Activated CD4-positive, alpha-beta memory T cell treated with anti-CD3 and anti-CD28 coated beads for 36 hours (primary cell): ENCODE measurements at regions not wholly inside any gene's neighbourhood (a gene's known extent, or its start where the extent isn't known, plus 50 kb on each side); places are given as distances from the start of the nearest gene placed in this dataset.

Experiments
- CTCF ChIA-PET: fragments of 350-600 bp; sonication (Branson Sonifier 250); formaldehyde crosslinking; loops from one replicate; lab custom pipeline; 2021; ENCODE audit warnings: antibody characterized with exemption, inconsistent platforms; lab: Charles Lee
- POLR2A ChIA-PET: fragments of 350-600 bp; sonication (Branson Sonifier 250); formaldehyde crosslinking; loops from one replicate; lab custom pipeline; 2021; ENCODE audit warnings: antibody characterized with exemption; lab: Charles Lee
- DNase-seq: peaks from one replicate; pipeline ENCODE4 v3.0.0-alpha.2; 2020
- H3K27ac Mint-ChIP-seq: one replicate; pipeline ENCODE4 v1.8.0; 2021; ENCODE audit warnings: mixed read lengths
- H3K27me3 Mint-ChIP-seq: one replicate; pipeline ENCODE4 v1.8.0; 2021; ENCODE audit warnings: mixed read lengths
- H3K36me3 Mint-ChIP-seq: one replicate; pipeline ENCODE4 v1.8.0; 2021; ENCODE audit warnings: mixed read lengths
- H3K4me1 Mint-ChIP-seq: one replicate; pipeline ENCODE4 v1.8.0; 2021; ENCODE audit warnings: low read depth, mixed read lengths
- H3K4me3 Mint-ChIP-seq: one replicate; pipeline ENCODE4 v1.8.0; 2021; ENCODE audit warnings: mild to moderate bottlenecking, mixed read lengths
- H3K9me3 Mint-ChIP-seq: one replicate; pipeline ENCODE4 v1.8.0; 2021; ENCODE audit warnings: mixed read lengths
- intact Hi-C: fragments of 100-400 bp; cut with micrococcal nuclease; formaldehyde crosslinking; loops from one replicate; pipeline ENCODE4 v1.15.1; 2023

DNA sequence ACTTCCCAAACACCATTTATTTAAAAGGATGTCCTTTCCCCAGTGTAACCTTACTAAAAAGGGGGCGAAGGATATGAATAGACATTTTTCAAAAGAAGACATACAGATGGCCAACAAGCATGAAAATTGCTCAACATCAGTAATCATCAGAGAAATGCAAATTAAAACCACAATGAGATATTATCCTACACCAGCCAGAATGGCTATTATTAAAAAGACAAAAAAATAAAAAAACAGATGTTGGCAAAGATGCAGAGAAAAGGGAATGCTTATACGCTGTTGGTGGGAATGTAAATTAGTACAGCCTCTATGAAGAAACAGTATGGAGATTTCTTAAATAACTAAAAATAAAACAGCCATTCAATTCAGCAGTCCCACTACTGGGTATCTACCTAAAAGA, 142.3 kb upstream of the NT5C1B start:
- POLR2A ChIA-PET: no interaction called here

GRCh38 chr2:18724371-18725145, 135.2 kb upstream of the NT5C1B start:
- POLR2A ChIA-PET: no interaction called here
- H3K27me3 Mint-ChIP-seq: no peaks in the 10 kb centered on the region
- H3K4me1 Mint-ChIP-seq: no peaks in the 10 kb centered on the region
- no peaks in the 10 kb centered on the region for H3K9me3 Mint-ChIP-seq
- intact Hi-C loops: no loop called here
- no peak for DNase-seq
- no peak overlapping the region for H3K27ac Mint-ChIP-seq
- peaks cover 1% of the 10 kb centered on the region for H3K36me3 Mint-ChIP-seq
- CTCF ChIA-PET: no interaction called here
- H3K4me3 Mint-ChIP-seq: no peak overlapping the region

More for the DNA sequence above, 142.3 kb upstream of the NT5C1B start:
- H3K4me3 Mint-ChIP-seq: no peak overlapping the region
- CTCF ChIA-PET: no interaction called here
- H3K36me3 Mint-ChIP-seq: peaks cover 6% of the 10 kb centered on the region
- peaks cover 39% of the 10 kb centered on the region for H3K9me3 Mint-ChIP-seq
- H3K4me1 Mint-ChIP-seq: no peaks in the 10 kb centered on the region
- intact Hi-C loops: no loop called here
- no peak for DNase-seq
- H3K27ac Mint-ChIP-seq: no peak overlapping the region
- no peaks in the 10 kb centered on the region for H3K27me3 Mint-ChIP-seq

- intact Hi-C loops: no loop called here
- H3K27me3 Mint-ChIP-seq: no peaks in the 10 kb centered on the region
- no peaks in the 10 kb centered on the region for H3K9me3 Mint-ChIP-seq
- H3K4me1 Mint-ChIP-seq: no peaks in the 10 kb centered on the region
- no peak overlapping the region for H3K4me3 Mint-ChIP-seq
- CTCF ChIA-PET: no interaction called here
- POLR2A ChIA-PET: no interaction called here
- DNase-seq: no peak
- no peak overlapping the region for H3K27ac Mint-ChIP-seq
- H3K36me3 Mint-ChIP-seq: no peaks in the 10 kb centered on the region
Measured at GRCh38 chr2:18723219-18723618, 133.8 kb upstream of the NT5C1B start.

GRCh38 chr2:18722101-18722500, 132.7 kb upstream of the NT5C1B start:
- intact Hi-C loops: no loop called here
- CTCF ChIA-PET: no interaction called here
- no peak for DNase-seq
- H3K36me3 Mint-ChIP-seq: no peaks in the 10 kb centered on the region
- H3K27me3 Mint-ChIP-seq: no peaks in the 10 kb centered on the region
- H3K9me3 Mint-ChIP-seq: no peaks in the 10 kb centered on the region
- no peaks in the 10 kb centered on the region for H3K4me1 Mint-ChIP-seq
- H3K4me3 Mint-ChIP-seq: no peak overlapping the region
- H3K27ac Mint-ChIP-seq: no peak overlapping the region
- POLR2A ChIA-PET: no interaction called here

DNA sequence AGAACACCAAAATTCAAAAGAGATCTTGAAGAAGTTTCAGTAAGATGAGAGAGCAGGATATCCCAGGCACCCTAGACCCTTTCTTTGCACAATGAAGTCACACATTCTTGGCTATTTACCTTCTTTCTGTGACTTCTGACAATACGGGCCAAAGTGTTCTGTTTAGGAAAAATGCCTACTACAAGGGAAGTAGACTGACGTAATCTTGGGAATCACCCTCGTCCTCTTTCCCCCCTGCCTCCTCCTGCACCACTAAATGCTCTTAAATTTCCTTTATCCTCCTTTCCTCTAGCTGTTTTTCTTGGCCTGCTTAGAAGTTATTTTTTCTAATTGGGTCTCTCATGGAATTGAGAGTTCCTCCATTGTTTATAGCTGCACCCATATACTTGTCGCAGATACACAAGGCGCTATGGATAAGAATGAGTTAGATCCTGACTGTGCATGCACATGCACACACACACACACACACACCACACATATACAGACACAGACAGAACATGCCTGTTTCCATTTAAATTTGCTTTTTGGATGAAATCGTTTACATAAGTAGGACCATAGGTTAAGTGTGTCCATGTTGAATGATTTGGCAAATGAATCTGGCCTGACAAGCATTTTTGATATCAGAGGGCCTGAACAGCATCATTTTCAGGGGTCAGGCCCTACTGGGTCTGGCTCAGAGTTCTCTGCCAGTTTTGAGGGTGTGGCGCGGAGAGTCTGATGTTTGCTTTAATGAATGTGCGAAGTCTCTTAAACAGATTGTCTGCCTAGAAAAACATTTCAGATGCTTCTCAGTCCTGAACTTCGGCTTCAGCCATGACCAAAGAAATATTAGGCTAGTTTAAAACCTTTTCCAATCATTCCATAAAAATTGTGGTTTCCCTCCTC, 131.9 kb upstream of the NT5C1B start:
- no peak for DNase-seq
- H3K27ac Mint-ChIP-seq: no peak overlapping the region
- H3K27me3 Mint-ChIP-seq: no peaks in the 10 kb centered on the region
- POLR2A ChIA-PET: no interaction called here
- no peak overlapping the region for H3K4me3 Mint-ChIP-seq
- no peaks in the 10 kb centered on the region for H3K4me1 Mint-ChIP-seq
- CTCF ChIA-PET: no interaction called here
- no peaks in the 10 kb centered on the region for H3K36me3 Mint-ChIP-seq
- H3K9me3 Mint-ChIP-seq: no peaks in the 10 kb centered on the region
- intact Hi-C loops: no loop called here

DNA sequence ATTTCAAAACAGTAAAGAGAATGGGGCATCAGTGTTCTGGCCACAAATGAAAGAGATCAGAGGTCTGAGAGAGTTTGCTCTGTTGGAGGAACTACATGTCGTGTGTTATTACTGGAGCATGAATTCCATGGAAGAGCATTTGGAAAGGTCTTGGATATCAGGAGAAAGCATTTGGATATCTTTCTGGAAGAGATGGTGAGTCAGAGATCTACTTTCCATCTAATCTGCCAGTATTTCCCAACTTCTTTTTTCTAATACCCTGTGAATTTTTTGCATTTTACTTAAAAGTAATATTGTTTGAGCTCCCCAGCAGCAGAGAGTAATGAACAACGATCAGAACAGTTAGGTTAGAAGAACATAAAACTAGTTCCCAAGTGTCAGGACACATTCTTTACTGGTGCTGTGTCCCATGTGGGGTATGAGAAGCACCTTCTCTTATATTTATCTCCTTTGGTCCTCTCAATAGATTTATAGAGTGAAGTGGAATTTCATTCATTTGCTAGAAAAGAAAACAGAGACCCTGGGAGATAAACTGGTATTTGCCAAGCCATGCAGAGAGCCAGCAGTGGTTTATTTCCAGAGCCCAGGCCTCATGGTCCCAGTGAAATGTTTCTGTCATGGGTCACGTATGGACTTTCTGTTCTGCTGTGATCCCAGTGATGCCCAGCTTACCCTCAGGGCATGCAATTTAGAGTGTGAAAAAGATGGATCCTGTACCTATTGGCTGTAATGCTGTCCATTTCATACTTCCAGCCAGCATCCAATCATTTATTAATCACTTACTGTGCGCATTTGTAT, 130.8 kb upstream of the NT5C1B start:
- no peaks in the 10 kb centered on the region for H3K4me1 Mint-ChIP-seq
- CTCF ChIA-PET: no interaction called here
- intact Hi-C loops: no loop called here
- no peak overlapping the region for H3K4me3 Mint-ChIP-seq
- H3K36me3 Mint-ChIP-seq: no peaks in the 10 kb centered on the region
- H3K27me3 Mint-ChIP-seq: no peaks in the 10 kb centered on the region
- POLR2A ChIA-PET: no interaction called here
- no peak for DNase-seq
- H3K27ac Mint-ChIP-seq: no peak overlapping the region
- H3K9me3 Mint-ChIP-seq: no peaks in the 10 kb centered on the region

- CTCF ChIA-PET: no interaction called here
- Mint-ChIP-seq H3K36me3 (peaks cover 2% of the 10 kb centered on the region), H3K27ac (no peak overlapping the region), H3K9me3 (peaks cover 9% of the 10 kb centered on the region), H3K4me3 (no peak overlapping the region), H3K4me1 (no peaks in the 10 kb centered on the region), H3K27me3 (no peaks in the 10 kb centered on the region)
- no peak for DNase-seq
- intact Hi-C loops: no loop called here
- POLR2A ChIA-PET: no interaction called here
Measured at GRCh38 chr2:18708203-18708715, 118.9 kb upstream of the NT5C1B start.

GRCh38 chr2:18706001-18706400, 116.6 kb upstream of the NT5C1B start:
- Mint-ChIP-seq H3K9me3 (no peaks in the 10 kb centered on the region), H3K4me3 (no peak overlapping the region), H3K4me1 (no peaks in the 10 kb centered on the region), H3K27me3 (no peaks in the 10 kb centered on the region), H3K27ac (no peak overlapping the region), H3K36me3 (no peaks in the 10 kb centered on the region)
- intact Hi-C loops: no loop called here
- DNase-seq: no peak
- CTCF ChIA-PET: no interaction called here
- POLR2A ChIA-PET: no interaction called here

- Mint-ChIP-seq H3K4me3 (no peak overlapping the region), H3K27ac (no peak overlapping the region), H3K9me3 (no peaks in the 10 kb centered on the region), H3K36me3 (no peaks in the 10 kb centered on the region), H3K27me3 (no peaks in the 10 kb centered on the region), H3K4me1 (no peaks in the 10 kb centered on the region)
- CTCF ChIA-PET: no interaction called here
- DNase-seq: no peak
- intact Hi-C loops: no loop called here
- POLR2A ChIA-PET: no interaction called here
Measured at GRCh38 chr2:18704276-18704675, 114.9 kb upstream of the NT5C1B start.

GRCh38 chr2:18703555-18703954, 114.2 kb upstream of the NT5C1B start:
- intact Hi-C loops: no loop called here
- POLR2A ChIA-PET: no interaction called here

DNA sequence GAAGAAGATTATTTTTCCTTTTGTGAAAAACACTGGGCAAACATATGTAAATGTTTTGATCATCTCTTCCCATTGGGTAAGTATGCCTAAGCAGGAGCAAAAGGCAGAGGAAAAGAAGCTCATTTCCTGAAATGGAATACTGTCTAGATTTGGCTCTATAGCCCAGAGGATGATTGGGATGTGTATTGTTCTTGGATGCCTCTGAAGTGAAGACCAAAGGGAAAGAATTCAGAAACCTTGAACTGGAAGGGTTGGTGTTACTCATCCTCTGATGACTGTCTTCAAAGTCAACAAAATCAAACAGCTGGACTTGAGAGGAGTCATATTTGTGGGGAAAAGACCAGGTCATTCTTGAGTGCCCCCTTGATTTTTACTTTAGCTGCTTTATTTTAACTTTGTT, 112.6 kb upstream of the NT5C1B start:
- ChIA-PET CTCF (no interaction called here), POLR2A (no interaction called here)
- no peak for DNase-seq
- no peak overlapping the region for H3K4me3 Mint-ChIP-seq
- H3K4me1 Mint-ChIP-seq: no peaks in the 10 kb centered on the region
- H3K27me3 Mint-ChIP-seq: no peaks in the 10 kb centered on the region
- intact Hi-C loops: no loop called here
- no peaks in the 10 kb centered on the region for H3K36me3 Mint-ChIP-seq
- no peaks in the 10 kb centered on the region for H3K9me3 Mint-ChIP-seq
- H3K27ac Mint-ChIP-seq: no peak overlapping the region

More at GRCh38 chr2:18703555-18703954, 114.2 kb upstream of the NT5C1B start:
- H3K27me3 Mint-ChIP-seq: no peaks in the 10 kb centered on the region
- no peak for DNase-seq
- CTCF ChIA-PET: no interaction called here
- H3K4me1 Mint-ChIP-seq: no peaks in the 10 kb centered on the region
- no peak overlapping the region for H3K4me3 Mint-ChIP-seq
- H3K9me3 Mint-ChIP-seq: no peaks in the 10 kb centered on the region
- no peaks in the 10 kb centered on the region for H3K36me3 Mint-ChIP-seq
- H3K27ac Mint-ChIP-seq: no peak overlapping the region

GRCh38 chr2:18701546-18701945, 112.2 kb upstream of the NT5C1B start:
- Mint-ChIP-seq H3K27me3 (no peaks in the 10 kb centered on the region), H3K4me1 (no peaks in the 10 kb centered on the region), H3K27ac (no peak overlapping the region), H3K4me3 (no peak overlapping the region), H3K36me3 (no peaks in the 10 kb centered on the region), H3K9me3 (peaks cover under 1% of the 10 kb centered on the region)
- no peak for DNase-seq
- ChIA-PET CTCF (no interaction called here), POLR2A (no interaction called here)
- intact Hi-C loops: no loop called here
